ENCODE measurements at regions not wholly inside any gene's neighbourhood (a gene's known extent, or its start where the extent isn't known, plus 50 kb on each side); places are given as distances from the start of the nearest gene placed in this dataset.
A peak's percentile ranks its signal among the peaks of the same experiment; 100 is the strongest.
"Not testable (repeated sequence)": the region's sequence is repeated elsewhere in the genome, so short reads cannot be mapped to it uniquely, and the experiment has no call there.

DNA sequence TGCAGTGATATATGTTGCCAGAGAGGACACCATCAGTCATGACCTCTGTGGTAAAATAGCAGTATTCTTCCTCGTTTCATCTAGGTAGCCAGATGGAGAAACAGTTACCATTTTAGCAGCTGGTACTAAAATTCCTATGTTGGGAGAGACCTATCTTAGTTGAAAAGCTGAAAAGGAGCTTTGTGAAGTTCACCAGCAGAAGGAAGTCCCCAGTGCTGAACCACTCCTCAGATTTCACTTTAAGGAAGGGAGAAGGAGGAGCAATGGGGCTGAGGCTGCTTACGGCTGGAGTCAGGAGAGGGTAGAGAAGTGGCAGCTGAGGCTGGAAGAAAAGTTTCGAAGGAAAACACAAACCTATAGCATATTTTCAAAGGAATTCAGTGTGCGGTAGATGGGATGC, 103.7 kb downstream of the ATXN3L start (continued):
- TF ChIP-seq ZNF140 (tag by site-specific recombination; IDR thresholded peaks at IDR 0.05) (no peak), ZBTB20 (tag by site-specific recombination; IDR thresholded peaks at IDR 0.05) (no peak), ZNF311 (tag by site-specific recombination; IDR thresholded peaks at IDR 0.05; ENCODE audit: borderline replicate concordance) (no peak), ZNF23 (tag by site-specific recombination; IDR thresholded peaks at IDR 0.05; ENCODE audit: borderline replicate concordance) (no peak), ZNF223 (tag by site-specific recombination; IDR thresholded peaks at IDR 0.05) (no peak), ZNF366 (tag by site-specific recombination; conservative IDR thresholded peaks at IDR 0.05) (no peak), ZEB2 (tag by site-specific recombination; IDR thresholded peaks at IDR 0.05) (no peak), KLF16 (tag by site-specific recombination; IDR thresholded peaks at IDR 0.05) (no peak)

GRCh38 chrX:13215729-13216128, 104.1 kb downstream of the ATXN3L start:
- H3K27ac ChIP-seq (ENCODE audit: extremely low read depth, low read depth, low read length), result no peak overlapping the region
- H3K9me3 ChIP-seq (ENCODE audit: control insufficient read depth, insufficient read depth, low read depth, low read length), result no peaks in the 10 kb centered on the region
- TF ChIP-seq ZNF530 (tag by site-specific recombination; IDR thresholded peaks at IDR 0.05; ENCODE audit: low read depth), result no peak
- TF ChIP-seq, protein P1, sequence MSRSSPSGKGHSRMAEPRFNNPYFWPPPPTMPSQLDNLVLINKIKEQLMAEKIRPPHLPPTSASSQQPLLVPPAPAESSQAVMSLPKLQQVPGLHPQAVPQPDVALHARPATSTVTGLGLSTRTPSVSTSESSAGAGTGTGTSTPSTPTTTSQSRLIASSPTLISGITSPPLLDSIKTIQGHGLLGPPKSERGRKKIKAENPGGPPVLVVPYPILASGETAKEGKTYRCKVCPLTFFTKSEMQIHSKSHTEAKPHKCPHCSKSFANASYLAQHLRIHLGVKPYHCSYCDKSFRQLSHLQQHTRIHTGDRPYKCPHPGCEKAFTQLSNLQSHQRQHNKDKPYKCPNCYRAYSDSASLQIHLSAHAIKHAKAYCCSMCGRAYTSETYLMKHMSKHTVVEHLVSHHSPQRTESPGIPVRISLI (tag by site-specific recombination; IDR thresholded peaks at IDR 0.05), result no peak
- TF ChIP-seq ZNF645 (tag by site-specific recombination; IDR thresholded peaks at IDR 0.05), result no peak
- ChIA-PET CTCF (interaction anchor here (0.5 to 2.0 kb wide), 5 partner anchors 39 to 953 kb away, joined by 3 to 4 read pairs (median 4); partner anchors contain the start of gene TMSB4X), POLR2A (no interaction called here)
- no peaks in the 10 kb centered on the region for H3K36me3 ChIP-seq (ENCODE audit: control insufficient read depth in 2 of 2, insufficient read depth in 1 of 2, low read length in 2 of 2)
- H3K4me1 ChIP-seq (ENCODE audit: control insufficient read depth, insufficient read depth, low read length), result peaks cover 12% of the 10 kb centered on the region
- H3K4me3 ChIP-seq (ENCODE audit: low read depth, low read length), result no peak overlapping the region

DNA sequence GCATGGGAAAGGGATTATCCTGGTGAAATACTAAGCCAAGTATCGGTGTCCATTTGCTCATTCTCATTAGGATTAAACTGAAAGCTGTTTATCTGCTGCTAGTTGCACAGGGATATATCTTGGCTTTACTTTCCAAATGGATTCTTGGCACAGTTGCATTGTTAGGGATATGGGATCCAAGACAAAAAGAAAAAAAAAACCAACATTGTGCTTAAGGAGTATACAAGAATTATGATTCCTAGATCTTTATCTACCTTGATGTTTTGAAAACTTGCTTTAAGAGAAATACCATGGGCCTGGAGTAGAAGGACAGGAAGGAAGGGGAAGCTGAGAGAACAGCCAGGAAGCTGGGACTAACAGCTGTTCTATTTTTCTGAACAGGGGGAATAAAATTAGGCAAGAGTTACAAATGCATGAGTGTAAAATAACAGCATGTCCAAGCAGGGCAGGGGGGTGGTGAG, 107.6 kb downstream of the ATXN3L start:
- ChIA-PET POLR2A (no interaction called here), CTCF (interaction anchor here (0.5 to 2.0 kb wide), 3 partner anchors 18 to 265 kb away, joined by 3 to 6 read pairs (median 4); no protein-coding TSS in a partner anchor)
- Histone ChIP-seq H3K4me3 (ENCODE audit: low read depth, low read length) (no peak overlapping the region), H3K4me1 (ENCODE audit: control insufficient read depth, insufficient read depth, low read length) (no peaks in the 10 kb centered on the region), H3K36me3 (ENCODE audit: control insufficient read depth in 2 of 2, insufficient read depth in 1 of 2, low read length in 2 of 2) (no peaks in the 10 kb centered on the region), H3K27ac (ENCODE audit: extremely low read depth, low read depth, low read length) (no peak overlapping the region), H3K9me3 (ENCODE audit: control insufficient read depth, insufficient read depth, low read depth, low read length) (no peaks in the 10 kb centered on the region)
- TF ChIP-seq HOXC10 (CRISPR knock-in tag; IDR thresholded peaks at IDR 0.05) (no peak), ZNF311 (tag by site-specific recombination; IDR thresholded peaks at IDR 0.05; ENCODE audit: borderline replicate concordance) (no peak), ZBTB48 (tag by site-specific recombination; IDR thresholded peaks at IDR 0.05) (no peak), ZNF677 (tag by site-specific recombination; IDR thresholded peaks at IDR 0.05) (no peak)

DNA sequence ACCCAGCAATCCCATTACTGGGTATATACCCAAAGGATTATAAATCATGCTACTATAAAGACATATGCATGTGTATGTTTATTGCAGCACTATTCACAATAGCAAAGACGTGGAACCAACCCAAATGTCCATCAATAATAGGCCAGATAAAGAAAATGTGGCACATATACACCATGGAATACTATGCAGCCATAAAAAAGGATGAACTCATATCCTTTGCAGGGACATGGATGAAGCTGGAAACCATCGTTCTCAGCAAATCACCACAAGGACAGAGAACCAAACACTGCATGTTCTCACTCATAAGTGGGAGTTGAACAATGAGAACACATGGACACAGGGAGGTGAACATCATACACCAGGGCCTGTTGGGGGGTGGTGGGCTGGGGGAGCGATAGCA, 109.7 kb downstream of the ATXN3L start:
- H3K27ac ChIP-seq (ENCODE audit: extremely low read depth, low read depth, low read length); H3K36me3 ChIP-seq (ENCODE audit: control insufficient read depth in 2 of 2, insufficient read depth in 1 of 2, low read length in 2 of 2); H3K9me3 ChIP-seq (ENCODE audit: control insufficient read depth, insufficient read depth, low read depth, low read length); CTCF ChIA-PET; POLR2A ChIA-PET; H3K4me1 ChIP-seq (ENCODE audit: control insufficient read depth, insufficient read depth, low read length); H3K4me3 ChIP-seq (ENCODE audit: low read depth, low read length): not testable (repeated sequence)
- TF ChIP-seq ZNF146 (tag by site-specific recombination; IDR thresholded peaks at IDR 0.05), result peak; percentile 85

DNA sequence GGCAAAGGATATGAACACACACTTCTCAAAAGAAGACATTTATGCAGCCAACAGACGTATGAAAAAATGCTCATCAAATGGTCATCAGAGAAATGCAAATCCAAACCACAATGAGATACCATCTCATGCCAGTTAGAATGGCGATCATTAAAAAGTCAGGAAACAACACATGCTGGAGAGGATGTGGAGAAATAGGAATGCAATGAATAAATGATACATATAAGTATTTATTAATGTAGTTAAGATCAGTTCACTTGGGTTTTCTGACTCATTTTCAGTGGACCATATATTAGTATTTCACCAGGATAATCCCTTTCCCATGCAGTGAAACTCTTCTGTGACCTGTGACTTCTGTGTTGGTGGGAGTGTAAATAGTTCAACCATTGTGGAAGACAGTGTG, 110.1 kb downstream of the ATXN3L start:
- H3K27ac ChIP-seq (ENCODE audit: extremely low read depth, low read depth, low read length); H3K4me3 ChIP-seq (ENCODE audit: low read depth, low read length); H3K9me3 ChIP-seq (ENCODE audit: control insufficient read depth, insufficient read depth, low read depth, low read length); POLR2A ChIA-PET; H3K4me1 ChIP-seq (ENCODE audit: control insufficient read depth, insufficient read depth, low read length); H3K36me3 ChIP-seq (ENCODE audit: control insufficient read depth in 2 of 2, insufficient read depth in 1 of 2, low read length in 2 of 2): not testable (repeated sequence)
- CTCF ChIA-PET, result interaction anchor here (0.6 kb wide), 1 partner anchor 92 kb away, joined by 3 read pairs; no protein-coding TSS in a partner anchor
